Neuronal stem cell (in vitro differentiated cells): ENCODE measurements at regions not wholly inside any gene's neighbourhood (a gene's known extent, or its start where the extent isn't known, plus 50 kb on each side); places are given as distances from the start of the nearest gene placed in this dataset.

Experiments used
- DNase-seq: peaks from one replicate; pipeline ENCODE4 v3.0.0-alpha.2; 2013; ENCODE audit warnings: low spot score
- H2AFZ ChIP-seq: one replicate; pipeline ENCODE4 v1.6.1; 2013; ENCODE audit warnings: mild to moderate bottlenecking, low read length, inconsistent platforms
- H2AK5ac ChIP-seq: 2 replicates; pipeline ENCODE4 v1.6.1; 2013; ENCODE audit warnings: low read depth, mild to moderate bottlenecking, inconsistent platforms, low read length, moderate library complexity, mixed read lengths
- H2BK120ac ChIP-seq: 2 replicates; pipeline ENCODE4 v1.6.1; 2013; ENCODE audit warnings: low read depth, mild to moderate bottlenecking, inconsistent platforms, low read length, moderate library complexity, mixed read lengths
- H2BK12ac ChIP-seq: one replicate; pipeline ENCODE4 v1.6.1; 2013; ENCODE audit warnings: low read length, inconsistent platforms
- H2BK15ac ChIP-seq: 2 replicates; pipeline ENCODE4 v1.6.1; 2013; ENCODE audit warnings: mild to moderate bottlenecking, low read length, inconsistent platforms, mixed read lengths
- H2BK5ac ChIP-seq: one replicate; pipeline ENCODE4 v1.6.1; 2013; ENCODE audit warnings: inconsistent platforms, mild to moderate bottlenecking, low read length, moderate library complexity
- H3K14ac ChIP-seq: one replicate; pipeline ENCODE4 v1.6.1; 2013; ENCODE audit warnings: low read length, inconsistent platforms
- H3K18ac ChIP-seq: 2 replicates; pipeline ENCODE4 v1.6.1; 2013; ENCODE audit warnings: low read length, inconsistent platforms
- H3K23ac ChIP-seq: 2 replicates; pipeline ENCODE4 v1.6.1; 2013; ENCODE audit warnings: low read depth, mild to moderate bottlenecking, mixed read lengths, low read length, inconsistent platforms; ENCODE audit not compliant: poor library complexity
- H3K27ac ChIP-seq: replicated peaks from 3 replicates; pipeline ENCODE4 v1.5.1; 2013; ENCODE audit warnings: low read length, inconsistent platforms
- H3K27me3 ChIP-seq, 3 experiments: 2 replicates each; pipeline ENCODE4 v1.6.1; 2013; ENCODE audit warnings: low read length in 3 of 3, mild to moderate bottlenecking in 2 of 3, inconsistent platforms in 1 of 3, low read depth in 1 of 3, mixed read lengths in 1 of 3, moderate library complexity in 1 of 3; ENCODE audit not compliant: control insufficient read depth in 3 of 3, insufficient read depth in 3 of 3
- H3K36me3 ChIP-seq, 2 donors: replicated peaks in 1 of 2; 2 replicates each; pipeline ENCODE4 v1.6.1; 2013; ENCODE audit warnings: low read length in 2 of 2; ENCODE audit not compliant: control insufficient read depth in 2 of 2, insufficient read depth in 2 of 2
- H3K4ac ChIP-seq: 2 replicates; pipeline ENCODE4 v1.6.1; 2013; ENCODE audit warnings: inconsistent platforms, mild to moderate bottlenecking, low read length, moderate library complexity
- H3K4me1 ChIP-seq, 2 donors: 1 replicate in 1 of 2; 2 replicates in 1 of 2; pipeline ENCODE4 v1.6.1; 2013; ENCODE audit warnings: low read length in 2 of 2, low read depth in 1 of 2; ENCODE audit not compliant: control insufficient read depth in 2 of 2, insufficient read depth in 1 of 2
- H3K4me2 ChIP-seq: one replicate; pipeline ENCODE4 v1.6.1; 2013; ENCODE audit warnings: mild to moderate bottlenecking, low read length, inconsistent platforms; ENCODE audit not compliant: insufficient read depth, poor library complexity, severe bottlenecking
- H3K4me3 ChIP-seq, 2 donors: 2 replicates each; pipeline ENCODE4 v1.5.1; 2013; ENCODE audit warnings: low read length in 2 of 2, mild to moderate bottlenecking in 2 of 2, inconsistent platforms in 1 of 2, moderate library complexity in 1 of 2
- H3K79me1 ChIP-seq: one replicate; pipeline ENCODE4 v1.6.1; 2013; ENCODE audit warnings: low read depth, mild to moderate bottlenecking, inconsistent platforms, low read length, moderate library complexity
- H3K9ac ChIP-seq: one replicate; pipeline ENCODE4 v1.6.1; 2013; ENCODE audit warnings: mild to moderate bottlenecking, low read depth, low read length, inconsistent platforms; ENCODE audit not compliant: poor library complexity
- H3K9me3 ChIP-seq, 2 donors: replicated peaks in 1 of 2; 2 replicates each; pipeline versions ENCODE3 to v1.6.1; 2013; ENCODE audit warnings: low read length in 2 of 2, mild to moderate bottlenecking in 2 of 2, inconsistent platforms in 1 of 2, low read depth in 1 of 2, mixed read lengths in 1 of 2, moderate library complexity in 1 of 2; ENCODE audit not compliant: control insufficient read depth in 2 of 2, insufficient read depth in 1 of 2
- H4K8ac ChIP-seq: one replicate; pipeline ENCODE4 v1.6.1; 2013; ENCODE audit warnings: low read depth, mild to moderate bottlenecking, inconsistent platforms, low read length, moderate library complexity
- H4K91ac ChIP-seq: one replicate; pipeline ENCODE4 v1.6.1; 2013; ENCODE audit warnings: low read length, low read depth, mild to moderate bottlenecking, inconsistent platforms; ENCODE audit not compliant: poor library complexity
- WGBS, 2 donors: extraction: QIAGEN DNeasy Blood & Tissue Kit; methylation state at CpG; one replicate each; pipeline ENCODE4 v1.1.7; 2013; ENCODE audit warnings: missing lambda C conversion rate in 2 of 2, mixed read lengths in 1 of 2; ENCODE audit not compliant: insufficient read length in 2 of 2, insufficient replicate concordance in 1 of 2; ENCODE audit errors: extremely low coverage in 2 of 2; 5-methylcytosine and 5-hydroxymethylcytosine counted together

DNA sequence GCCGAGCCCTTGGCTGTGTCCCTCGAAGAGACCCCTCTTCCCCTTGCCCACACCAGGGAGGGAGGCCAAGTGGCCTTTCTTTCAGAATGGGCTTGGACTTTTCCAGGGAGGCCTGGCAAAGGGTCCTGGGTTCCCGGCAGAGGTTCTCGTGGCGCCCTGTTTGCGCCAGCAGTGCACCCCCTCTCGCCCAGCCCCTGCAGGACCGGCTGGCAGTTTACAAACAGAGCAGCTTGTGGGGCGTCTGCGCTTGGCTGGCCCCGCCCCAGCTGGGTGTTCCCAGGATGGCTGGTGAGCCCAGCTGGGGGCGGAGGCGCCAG, 137.8 kb upstream of the CIBAR2 start:
- Histone ChIP-seq H2AK5ac (peak overlapping the region; percentile 53), H3K27ac (no peak overlapping the region), H3K9me3 (no peaks in the 10 kb centered on the region), H2BK15ac (peak overlapping the region; percentile 79), H4K91ac (no peak overlapping the region), H3K27me3 (no peaks in the 10 kb centered on the region), H3K4me3 (no peak overlapping the region), H2BK5ac (peak overlapping the region; percentile 42), H3K23ac (no peak overlapping the region), H3K9ac (peak overlapping the region; percentile 54), H3K4ac (no peak overlapping the region), H2BK12ac (no peak overlapping the region), H2AFZ (no peak overlapping the region), H3K79me1 (peaks cover 1% of the 10 kb centered on the region), H3K14ac (no peak overlapping the region), H3K4me1 (peaks cover 14 to 31% of the 10 kb centered on the region in 2 donors), H3K4me2 (no peak overlapping the region), H4K8ac (no peak overlapping the region), H2BK120ac (no peak overlapping the region), H3K18ac (peak overlapping the region; percentile 81), H3K36me3 (no peaks in the 10 kb centered on the region)
- DNase-seq: no peak
- no CpG with 5 or more reads among the region's 13 CpGs for WGBS, 2 donors

DNA sequence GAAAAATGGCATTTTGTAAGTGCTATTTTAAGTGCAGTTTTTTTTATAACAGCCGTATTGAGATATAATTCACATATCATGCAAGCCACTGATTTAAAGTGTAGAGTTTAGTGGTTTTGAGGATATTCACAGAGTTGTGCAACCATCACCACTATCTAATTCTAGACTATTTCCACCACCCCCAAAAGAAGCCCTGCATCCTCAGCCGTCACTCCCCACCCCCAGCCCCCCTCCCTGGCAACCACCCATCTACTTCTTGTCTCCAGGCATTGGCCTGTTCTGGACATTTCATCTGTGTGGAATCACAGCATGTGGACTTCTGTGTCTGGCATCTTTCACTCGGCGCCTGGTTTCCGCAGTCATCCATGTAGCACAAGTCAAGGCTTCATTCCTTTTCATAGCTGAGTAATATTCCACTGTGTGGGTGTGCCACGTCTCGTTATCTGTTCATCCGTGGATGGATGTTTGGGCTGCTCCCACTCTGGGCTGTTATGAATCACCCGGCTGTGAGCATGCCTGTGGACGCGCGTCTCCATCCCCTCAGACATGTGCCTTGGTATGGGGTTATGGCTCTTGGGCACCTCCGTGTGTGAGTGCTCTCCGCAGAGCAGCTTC, 138.4 kb upstream of the CIBAR2 start:
- Histone ChIP-seq H4K91ac (no peak overlapping the region), H3K9me3 (no peaks in the 10 kb centered on the region), H2BK5ac (no peak overlapping the region), H2BK120ac (no peak overlapping the region), H3K9ac (no peak overlapping the region), H3K4me2 (no peak overlapping the region), H3K36me3 (no peaks in the 10 kb centered on the region), H3K4me1 (peaks cover 13 to 26% of the 10 kb centered on the region in 2 donors), H2AK5ac (peak overlapping the region; percentile 20), H2AFZ (no peak overlapping the region), H3K23ac (no peak overlapping the region), H3K79me1 (peaks cover 1% of the 10 kb centered on the region), H3K27ac (no peak overlapping the region), H2BK12ac (no peak overlapping the region), H2BK15ac (no peak overlapping the region), H3K18ac (no peak overlapping the region), H3K4me3 (no peak overlapping the region), H3K4ac (no peak overlapping the region), H4K8ac (no peak overlapping the region), H3K14ac (no peak overlapping the region), H3K27me3 (no peaks in the 10 kb centered on the region)
- WGBS, 2 donors: no CpG with 5 or more reads among the region's 14 CpGs
- DNase-seq: no peak

DNA sequence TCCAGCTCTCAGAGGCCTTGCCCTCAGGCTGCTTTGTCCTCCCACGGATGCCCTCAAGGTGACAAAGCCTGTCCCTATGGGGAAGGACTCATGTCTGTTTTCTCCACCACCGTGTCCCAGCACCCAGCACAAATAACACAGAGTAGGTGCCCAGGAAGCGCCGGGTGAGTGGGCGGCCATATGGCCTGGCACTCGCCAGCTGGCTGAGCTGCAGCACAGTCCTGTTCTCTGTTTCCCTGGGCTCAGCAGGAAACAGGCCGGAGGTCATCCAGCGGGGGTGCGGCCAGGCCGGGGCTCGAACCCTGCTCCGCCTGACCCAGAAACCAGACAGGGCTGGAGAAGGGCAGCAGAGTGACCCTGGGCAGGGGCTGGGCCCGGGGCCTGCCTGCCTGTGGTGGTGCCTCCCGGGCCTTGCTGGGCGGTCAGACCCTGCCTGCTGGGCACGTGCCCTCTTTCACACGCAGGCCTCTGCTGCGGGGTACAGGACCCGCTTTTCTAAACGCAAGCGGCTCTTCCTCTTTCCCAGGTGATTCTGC, 139.0 kb upstream of the CIBAR2 start:
- Histone ChIP-seq H3K4me2 (no peak overlapping the region), H2AFZ (no peak overlapping the region), H4K91ac (no peak overlapping the region), H3K14ac (no peak overlapping the region), H4K8ac (no peak overlapping the region), H3K4ac (no peak overlapping the region), H3K79me1 (peaks cover 1% of the 10 kb centered on the region), H3K4me1 (peaks cover 8 to 22% of the 10 kb centered on the region in 2 donors), H2BK12ac (peak overlapping the region; percentile 67), H2BK5ac (peak overlapping the region; percentile 17), H3K4me3 (no peak overlapping the region), H3K27ac (no peak overlapping the region), H3K27me3 (no peaks in the 10 kb centered on the region), H2AK5ac (peak overlapping the region; percentile 20), H2BK120ac (peak overlapping the region; percentile 65), H2BK15ac (peak overlapping the region; percentile 75), H3K9me3 (no peaks in the 10 kb centered on the region), H3K18ac (peak overlapping the region; percentile 22), H3K23ac (no peak overlapping the region), H3K36me3 (no peaks in the 10 kb centered on the region), H3K9ac (no peak overlapping the region)
- DNase-seq: no peak
- no CpG with 5 or more reads among the region's 21 CpGs for WGBS, 2 donors

DNA sequence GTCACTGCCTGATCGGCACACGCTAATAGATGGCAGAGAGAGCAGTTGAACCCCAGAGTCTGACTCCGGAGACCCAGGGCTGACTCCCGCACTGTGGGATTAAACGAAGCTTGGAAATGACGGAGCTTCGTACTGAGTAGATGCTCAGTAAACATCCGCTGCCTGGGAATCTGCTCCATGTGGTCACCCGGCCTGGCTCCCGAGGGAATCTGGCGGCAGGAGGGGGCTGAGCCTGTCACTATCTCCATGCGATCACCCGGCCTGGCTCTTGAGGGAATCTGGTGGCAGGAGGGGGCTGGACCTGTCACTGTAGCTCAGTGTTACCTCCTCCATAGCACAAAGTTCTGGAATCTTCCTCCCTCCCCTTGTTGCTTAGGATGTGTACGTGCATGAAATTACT, 139.7 kb upstream of the CIBAR2 start:
- no peak for DNase-seq
- H3K4ac ChIP-seq: no peak overlapping the region
- H3K4me2 ChIP-seq: no peak overlapping the region
- H3K14ac ChIP-seq: peak overlapping the region; percentile 31
- H3K18ac ChIP-seq: no peak overlapping the region
- no peaks in the 10 kb centered on the region for H3K27me3 ChIP-seq
- H4K91ac ChIP-seq: no peak overlapping the region
- no CpG with 5 or more reads among the region's 14 CpGs for WGBS, 2 donors
- peaks cover 5 to 24% of the 10 kb centered on the region in 2 donors for H3K4me1 ChIP-seq
- H3K9me3 ChIP-seq: no peaks in the 10 kb centered on the region
- H2BK5ac ChIP-seq: no peak overlapping the region
- H2BK15ac ChIP-seq: peak overlapping the region; percentile 75
- peaks cover 1% of the 10 kb centered on the region for H3K79me1 ChIP-seq
- H3K23ac ChIP-seq: peak overlapping the region; percentile 33
- H3K36me3 ChIP-seq: no peaks in the 10 kb centered on the region
- no peak overlapping the region for H3K27ac ChIP-seq
- H2BK12ac ChIP-seq: no peak overlapping the region
- H3K4me3 ChIP-seq: no peak overlapping the region
- no peak overlapping the region for H2AFZ ChIP-seq
- peak overlapping the region; percentile 69 for H2AK5ac ChIP-seq
- no peak overlapping the region for H3K9ac ChIP-seq
- H4K8ac ChIP-seq: no peak overlapping the region
- H2BK120ac ChIP-seq: no peak overlapping the region
